ENCODE measurements at regions not wholly inside any gene's neighbourhood (a gene's known extent, or its start where the extent isn't known, plus 50 kb on each side); places are given as distances from the start of the nearest gene placed in this dataset.
A peak's percentile ranks its signal among the peaks of the same experiment; 100 is the strongest.
"Not testable (repeated sequence)": the region's sequence is repeated elsewhere in the genome, so short reads cannot be mapped to it uniquely, and the experiment has no call there.

DNA sequence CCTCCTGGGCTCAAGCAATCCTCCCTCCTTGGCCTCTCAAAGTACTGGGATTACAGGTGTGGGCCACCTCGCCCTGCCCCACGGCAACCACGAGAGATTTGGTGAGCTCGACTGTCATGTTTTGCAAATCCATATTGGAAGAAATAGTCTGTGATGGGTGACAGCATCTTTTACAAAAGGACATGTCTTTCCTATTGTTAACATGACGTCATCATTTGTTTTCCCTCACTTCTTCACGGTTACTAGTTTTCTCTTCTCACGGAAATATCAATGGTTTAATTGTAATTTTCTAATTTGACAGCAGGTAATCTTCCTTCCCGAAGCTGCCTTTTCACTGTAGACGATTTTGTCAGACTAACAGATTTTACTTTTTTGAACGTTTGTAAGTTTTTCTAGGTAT lies 110.8 kb upstream of the GREM2 start:
- DNase-seq, result no peak

DNA sequence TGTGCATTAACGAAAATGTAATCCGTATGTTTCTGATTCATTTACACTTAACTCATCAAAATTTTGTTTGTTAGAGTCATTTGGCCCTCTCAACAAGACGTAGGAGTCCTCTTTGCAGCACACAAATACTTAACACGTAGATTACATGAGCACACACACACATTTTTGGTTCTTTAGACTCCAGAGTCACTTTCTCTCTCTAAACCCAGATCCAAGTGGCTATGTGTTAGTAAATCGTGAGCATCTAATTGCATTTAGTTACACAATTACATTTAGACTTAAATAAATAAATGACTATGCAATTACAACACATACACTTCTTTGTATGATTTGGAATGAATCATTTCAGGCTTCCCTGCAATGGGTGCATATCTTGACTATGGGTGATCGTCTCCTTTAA lies 109.0 kb upstream of the GREM2 start:
- DNase-seq, result no peak

DNA sequence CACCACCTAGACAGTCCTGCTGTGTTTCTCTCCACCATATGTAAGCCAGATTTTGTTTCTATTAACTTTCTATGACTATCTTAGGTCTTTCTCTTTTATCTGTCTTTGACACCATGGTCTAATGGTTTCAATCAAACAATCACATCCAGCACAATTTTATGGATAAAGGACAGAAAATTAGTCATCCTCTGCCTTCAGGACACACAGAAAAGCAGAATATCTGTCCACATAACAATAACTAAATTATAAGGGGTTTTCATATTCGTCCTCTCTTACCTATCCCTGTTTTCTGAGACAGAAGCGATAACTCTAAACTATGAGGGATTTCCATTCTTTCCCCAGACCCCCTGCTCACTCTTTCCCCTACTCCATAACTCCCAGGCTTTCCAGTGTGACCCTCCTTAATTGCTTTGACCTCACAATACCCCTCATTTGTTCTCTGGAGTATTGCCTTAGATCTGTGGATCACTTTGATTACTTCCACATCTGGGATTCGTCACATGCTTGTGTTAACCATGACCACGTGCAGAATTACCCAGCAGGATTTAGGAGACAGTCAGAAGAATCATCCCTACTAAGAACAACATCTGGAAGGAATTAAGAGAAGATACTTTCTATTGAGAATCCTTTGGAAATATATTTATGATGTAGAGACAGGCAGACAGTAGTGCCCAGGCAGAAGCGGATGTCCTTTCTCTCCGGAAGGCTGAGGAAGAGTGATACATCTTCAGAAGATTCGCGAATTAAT lies 108.2 kb upstream of the GREM2 start:
- no peak for DNase-seq

DNA sequence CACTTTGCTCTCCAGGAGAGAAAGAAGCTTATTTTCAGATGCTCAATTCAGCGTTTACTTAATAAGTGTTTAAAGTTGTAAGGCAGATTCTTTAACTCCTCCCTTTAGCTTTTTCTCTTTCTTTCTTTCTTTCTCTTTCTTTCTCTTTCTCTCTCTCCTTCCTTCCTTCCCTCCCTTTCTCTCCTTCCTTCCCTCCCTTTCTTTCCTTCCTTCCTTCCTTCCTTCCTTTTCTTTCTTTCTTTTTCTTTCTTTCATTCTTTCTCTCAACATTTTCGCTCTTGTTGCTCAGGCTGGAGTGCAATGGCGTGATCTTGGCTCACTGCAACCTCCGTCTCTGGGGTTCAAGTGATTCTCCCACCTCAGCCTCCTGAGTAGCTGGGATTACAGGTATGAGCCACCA lies 104.6 kb upstream of the GREM2 start:
- not testable (repeated sequence) for DNase-seq

DNA sequence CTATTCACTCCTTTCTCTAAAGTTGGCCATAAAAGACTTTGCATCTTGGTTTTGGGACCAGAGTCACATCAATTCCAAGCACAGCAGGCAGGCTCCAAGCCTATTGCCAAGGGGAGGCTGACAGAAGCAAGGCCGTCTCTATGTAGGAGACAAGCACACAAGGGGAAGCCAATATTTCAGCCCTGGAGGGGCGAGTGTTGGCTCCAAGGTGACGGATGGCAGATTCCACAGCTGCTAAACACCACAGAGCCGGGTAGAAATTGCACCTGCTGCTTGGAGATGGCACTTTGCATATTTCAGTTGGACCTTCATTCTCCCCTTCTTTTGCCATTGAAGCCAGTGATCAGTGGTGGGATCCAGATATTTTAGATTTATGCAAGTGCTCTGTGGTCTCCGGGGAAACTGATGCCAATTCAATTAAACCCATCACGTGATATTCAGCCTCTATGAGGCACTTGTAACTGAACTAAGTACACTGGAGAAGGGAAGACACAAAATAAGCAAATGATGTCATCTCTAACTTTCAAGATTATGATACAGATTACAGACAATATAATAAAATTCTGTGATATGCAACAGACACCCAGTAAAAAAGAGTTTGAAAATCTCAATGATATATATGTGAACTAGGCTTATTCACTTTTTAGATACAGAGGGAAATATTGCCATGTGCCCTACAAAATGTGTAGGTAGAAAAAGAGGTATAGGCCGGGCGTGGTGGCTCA lies 102.8 kb upstream of the GREM2 start:
- DNase-seq, result no peak

DNA sequence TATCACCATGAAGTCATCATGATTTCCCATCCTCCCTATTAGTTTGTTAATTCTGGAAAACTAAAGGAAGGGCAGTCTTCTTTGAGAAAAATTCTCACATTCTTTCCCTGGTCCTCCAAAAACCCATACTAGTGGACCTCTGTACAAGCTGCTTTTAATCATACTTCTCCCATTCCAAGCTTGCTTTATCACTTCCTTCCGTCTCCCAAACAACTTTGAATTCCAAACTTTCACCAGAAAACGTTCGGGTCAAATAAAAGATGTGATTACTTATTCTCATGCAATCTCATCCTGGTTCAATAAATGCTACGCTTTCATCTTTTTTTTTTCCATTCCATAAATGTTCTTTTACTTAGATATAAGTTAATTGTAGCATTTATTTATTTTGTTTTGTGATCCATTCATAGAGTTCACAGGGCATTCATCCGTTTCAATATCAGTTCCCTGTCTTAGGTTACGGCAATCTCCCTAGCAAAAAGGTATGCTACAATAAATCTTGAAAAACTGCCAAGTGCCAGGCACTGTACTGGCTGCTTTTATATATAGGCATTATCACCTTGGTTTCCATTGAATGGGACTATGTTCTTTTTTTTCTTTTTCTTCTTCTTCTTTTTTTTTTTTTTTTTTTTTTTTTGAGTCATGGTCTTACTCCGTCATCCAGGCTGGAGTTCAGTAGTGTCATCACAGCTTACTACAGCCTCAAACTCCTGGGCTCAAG lies 100.2 kb upstream of the GREM2 start:
- DNase-seq, result no peak

DNA sequence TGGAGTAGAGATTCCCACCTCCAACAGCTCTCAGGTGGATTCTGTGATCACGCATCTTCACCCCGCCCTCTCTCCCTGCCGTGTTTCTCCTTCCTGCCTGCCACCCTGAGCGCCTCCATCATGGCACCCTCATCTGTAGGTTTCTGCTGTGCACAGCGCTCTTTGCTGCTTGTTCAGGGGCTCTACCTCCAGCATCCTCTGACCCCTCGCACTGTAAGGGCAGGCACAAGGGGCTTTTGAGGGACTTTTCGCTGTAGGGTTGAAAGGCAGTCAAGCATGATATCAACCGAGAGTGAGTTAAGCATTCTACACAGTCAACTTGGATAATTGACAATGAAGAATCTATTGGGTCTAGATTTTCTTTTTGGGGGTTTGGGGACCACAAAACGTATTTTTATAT lies 99.1 kb upstream of the GREM2 start:
- DNase-seq, result no peak

DNA sequence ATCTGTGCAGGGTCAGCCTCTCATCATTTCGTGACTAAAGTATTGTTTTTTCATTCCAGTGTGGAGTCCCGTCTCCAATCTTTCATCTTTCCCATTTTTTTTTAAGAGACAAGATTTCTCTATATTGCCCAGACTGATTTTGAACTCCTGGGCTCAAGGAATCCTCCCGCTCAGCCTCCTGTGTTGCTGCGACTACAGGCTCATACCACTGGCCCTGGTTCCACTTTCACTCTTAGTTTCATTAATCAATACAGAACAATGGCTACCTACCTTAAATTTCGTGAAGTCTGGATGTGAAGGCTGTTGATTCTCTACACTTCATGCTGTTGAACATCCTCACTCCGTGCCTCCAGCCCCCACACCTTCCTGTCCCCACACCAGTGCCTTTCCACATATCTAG lies 97.7 kb upstream of the GREM2 start:
- DNase-seq, result no peak

DNA sequence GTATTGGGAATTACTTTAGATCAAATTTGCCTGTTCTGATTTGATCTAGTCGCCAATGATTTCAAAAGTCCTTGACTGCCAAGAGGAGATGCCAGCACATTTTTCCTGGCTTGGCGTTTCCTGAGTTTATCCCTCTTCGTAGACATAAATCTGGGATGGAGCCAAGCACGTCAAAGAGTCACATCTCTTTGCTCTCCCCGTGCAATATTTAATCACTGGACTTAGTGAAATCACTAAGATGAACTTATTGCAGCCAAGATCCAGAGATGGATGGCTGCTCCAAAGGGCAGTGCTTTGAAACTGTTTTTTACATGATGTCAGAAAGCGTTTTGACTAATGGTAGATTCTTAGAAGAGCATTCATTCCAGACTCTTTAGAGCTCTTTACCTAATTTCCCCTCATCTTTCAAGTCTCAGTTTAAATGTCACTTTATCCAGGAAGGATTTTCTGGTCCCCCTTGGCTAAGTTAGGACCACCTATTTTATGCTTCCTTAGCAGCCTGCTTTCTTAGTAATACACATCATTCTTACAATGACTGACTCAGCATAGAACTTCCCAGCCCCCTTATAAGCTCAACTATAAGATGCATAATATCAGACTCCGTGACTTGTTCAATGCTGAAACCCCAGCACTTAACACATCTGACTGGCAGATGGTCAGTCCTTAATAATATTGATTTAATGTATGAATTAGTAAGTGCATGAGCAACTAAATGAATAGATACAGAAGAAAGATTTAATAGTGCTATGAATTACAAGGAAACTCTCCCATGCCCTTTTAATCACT lies 94.4 kb upstream of the GREM2 start:
- no peak for DNase-seq

DNA sequence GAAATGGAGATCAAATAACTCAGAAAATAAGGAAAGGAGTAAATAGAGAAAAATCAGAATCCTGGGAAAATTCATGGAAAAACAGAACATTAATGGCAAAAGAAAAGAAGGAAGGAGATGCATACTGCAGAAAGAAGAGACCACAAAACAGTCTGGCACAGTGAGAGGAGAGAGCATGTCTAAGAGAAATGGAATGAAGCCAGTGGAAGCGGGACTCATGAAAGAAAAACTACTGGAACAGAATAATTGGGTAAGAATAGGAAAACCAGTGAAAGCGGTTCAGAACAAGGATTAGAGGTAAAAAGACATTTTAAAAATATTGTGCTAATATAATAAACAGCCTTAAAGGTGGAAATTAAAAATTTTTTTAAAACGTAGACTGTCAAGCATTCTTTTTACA lies 93.6 kb upstream of the GREM2 start:
- no peak for DNase-seq

DNA sequence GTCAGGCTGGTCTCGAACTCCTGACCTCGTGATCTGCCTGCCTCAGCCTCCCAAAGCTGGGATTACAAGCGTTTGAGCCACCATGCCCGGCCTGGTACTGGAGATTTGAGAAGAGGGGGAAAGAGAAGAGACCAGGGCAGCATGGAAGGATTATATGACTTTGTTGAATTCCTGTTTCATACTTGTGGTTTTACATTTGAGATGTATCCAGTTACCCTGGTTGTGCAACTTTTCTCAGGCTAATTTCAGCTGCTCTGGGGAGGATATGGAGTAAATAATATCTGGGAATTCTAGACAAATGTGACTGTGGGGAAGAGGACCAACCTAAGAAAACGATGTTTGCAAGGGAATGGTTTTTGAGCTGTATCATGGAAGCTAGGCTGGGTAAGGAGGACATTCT lies 89.5 kb upstream of the GREM2 start:
- DNase-seq, result no peak

DNA sequence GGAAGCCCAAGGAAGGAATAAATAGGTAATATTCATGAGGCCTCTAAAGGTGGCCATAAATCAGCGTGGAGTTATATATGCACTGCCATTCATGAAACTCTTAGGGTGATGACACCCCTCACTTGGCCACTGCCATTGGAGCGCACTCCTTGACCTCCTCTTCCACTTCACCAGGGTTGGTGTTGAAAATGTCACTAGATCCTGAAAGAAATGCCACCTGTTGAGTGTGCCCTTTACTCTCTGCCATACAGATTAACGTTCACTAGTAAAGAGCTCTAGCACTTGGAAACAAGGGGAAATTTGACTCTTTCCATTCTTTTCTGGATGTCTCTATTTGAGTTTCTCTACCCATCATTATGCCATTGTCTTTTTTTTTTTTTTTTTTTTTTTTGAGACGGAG lies 83.5 kb upstream of the GREM2 start:
- no peak for DNase-seq

DNA sequence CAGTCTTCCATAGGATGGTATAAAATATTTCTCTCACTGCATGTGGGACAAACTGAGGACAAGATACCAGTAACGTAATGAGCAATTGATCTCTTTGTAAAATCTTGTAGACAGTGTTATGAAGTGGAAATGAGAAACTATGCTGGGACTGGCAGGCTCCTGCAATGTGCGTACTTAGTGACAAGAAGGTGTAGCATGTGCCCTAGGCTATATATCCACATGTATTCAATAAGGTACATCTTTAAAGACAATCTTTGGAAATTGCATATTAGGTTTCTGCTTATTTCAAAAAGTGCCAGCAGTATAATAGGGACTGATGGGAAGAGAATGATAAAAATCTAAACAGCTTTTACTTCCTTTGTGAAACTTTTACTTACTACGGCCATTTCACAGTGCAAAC lies 81.9 kb upstream of the GREM2 start:
- DNase-seq, result no peak

DNA sequence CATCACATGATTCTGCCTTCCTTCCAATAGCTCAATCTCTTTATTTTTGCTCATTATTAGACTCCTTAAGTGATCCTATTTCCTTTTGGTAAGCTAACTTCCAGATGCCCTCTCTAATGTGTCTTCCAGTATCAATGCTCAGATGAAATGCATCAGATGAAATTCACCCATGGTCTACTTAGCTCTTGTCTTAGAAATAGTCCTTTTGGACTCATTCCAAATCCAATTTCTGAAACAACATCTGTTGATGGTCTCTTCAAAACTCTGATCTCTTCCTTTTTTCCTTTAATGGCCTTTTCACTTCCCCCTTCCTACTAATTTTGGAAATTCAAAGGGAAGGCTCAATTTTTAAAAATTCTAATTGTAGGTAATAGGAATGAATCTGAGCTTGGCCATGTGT lies 81.1 kb upstream of the GREM2 start:
- no peak for DNase-seq

DNA sequence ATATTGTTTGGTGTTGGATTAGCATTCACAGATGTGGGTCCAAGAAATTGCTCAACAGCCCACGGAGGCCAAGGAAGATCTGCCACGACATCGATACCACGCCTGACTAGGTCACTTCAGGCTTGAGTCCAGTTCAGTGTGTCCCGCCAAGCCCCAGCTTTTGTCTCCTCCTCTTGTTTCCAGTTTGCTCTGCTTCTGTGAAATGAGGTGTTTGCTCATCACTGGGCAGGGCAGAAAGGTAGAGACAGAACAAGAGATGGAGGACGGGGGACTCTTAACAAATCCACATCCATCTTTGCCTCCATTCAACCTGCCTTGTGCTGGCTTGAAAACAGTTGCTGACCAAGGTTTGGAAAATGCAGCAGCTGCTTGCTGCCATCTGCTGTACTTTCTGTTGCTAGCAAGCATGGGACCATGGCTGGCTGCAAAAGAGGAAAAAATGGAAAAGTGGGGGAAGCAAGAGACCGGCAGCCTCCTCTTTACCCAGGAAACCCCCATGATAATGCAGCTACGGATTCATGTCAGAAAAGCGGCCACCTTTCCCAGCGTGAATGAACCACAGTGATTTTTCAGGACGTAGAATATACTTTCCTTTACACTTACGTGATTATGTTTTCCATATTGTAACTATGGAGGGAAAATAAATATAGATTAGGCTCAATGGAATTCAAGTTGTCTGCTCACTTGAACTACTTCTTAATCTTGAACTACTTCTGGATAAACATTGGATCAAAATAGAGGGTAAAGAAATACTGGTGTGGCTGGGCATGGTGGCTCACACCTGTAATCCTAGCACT lies 80.2 kb upstream of the GREM2 start:
- DNase-seq, result peak in 1 of 2 experiments; percentile 16

DNA sequence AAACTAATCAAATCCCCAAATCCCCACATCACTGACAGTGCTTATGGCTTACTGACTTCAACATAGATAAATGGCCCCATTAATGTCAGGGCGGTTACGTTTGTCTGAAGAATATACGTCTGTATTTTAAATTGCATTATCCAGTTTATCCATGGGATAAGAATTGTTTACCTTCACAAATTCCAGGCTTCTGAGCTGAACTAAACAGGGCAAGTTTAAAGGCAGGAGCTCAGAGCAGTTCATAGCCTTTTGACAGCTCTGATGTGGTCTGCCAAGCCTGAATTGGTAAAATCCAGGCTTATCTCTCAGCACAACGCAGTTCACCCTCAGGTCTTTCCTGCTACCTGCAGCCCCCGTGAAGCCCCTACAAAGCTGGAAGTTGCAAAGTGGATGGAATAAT lies 79.5 kb upstream of the GREM2 start:
- no peak for DNase-seq

DNA sequence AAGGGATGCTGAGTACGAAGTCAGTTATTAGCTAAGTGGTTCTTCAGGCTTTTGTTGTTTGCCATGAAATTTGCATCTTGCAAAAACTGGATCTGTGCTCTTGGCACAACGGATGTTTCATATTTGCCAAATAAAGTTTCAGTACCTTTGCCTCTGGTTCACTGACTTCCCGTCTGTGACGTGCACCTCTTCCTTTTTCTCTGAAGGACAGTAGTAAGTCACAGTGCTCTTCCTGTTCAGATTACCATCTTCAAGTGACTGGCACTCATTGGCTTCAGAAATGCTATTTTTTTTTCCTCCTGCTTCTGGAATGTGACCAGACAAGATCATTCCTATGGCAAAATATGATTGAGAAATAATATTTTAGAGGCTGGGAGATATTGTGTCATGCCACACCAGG lies 75.9 kb upstream of the GREM2 start:
- DNase-seq, result no peak

DNA sequence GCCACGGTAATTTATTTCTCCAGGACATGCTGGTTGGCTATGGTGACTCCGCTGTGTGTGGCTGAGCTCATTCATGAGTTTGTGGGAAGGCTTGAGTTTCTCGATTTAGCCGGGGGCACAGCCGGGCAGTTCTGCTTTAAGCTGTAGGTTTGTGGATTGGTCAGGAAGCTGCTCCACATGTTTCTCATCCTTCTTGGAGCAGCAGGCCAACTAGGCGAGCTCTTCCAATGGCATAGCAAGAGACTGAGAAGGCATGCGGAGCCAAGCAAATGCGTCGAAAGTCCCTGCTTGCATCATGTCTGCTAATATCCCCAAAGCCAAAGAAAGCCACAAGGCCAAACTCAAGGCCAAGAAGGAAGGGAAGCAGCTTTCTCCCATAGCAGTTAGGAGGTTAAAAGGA lies 71.6 kb upstream of the GREM2 start:
- DNase-seq, result no peak

DNA sequence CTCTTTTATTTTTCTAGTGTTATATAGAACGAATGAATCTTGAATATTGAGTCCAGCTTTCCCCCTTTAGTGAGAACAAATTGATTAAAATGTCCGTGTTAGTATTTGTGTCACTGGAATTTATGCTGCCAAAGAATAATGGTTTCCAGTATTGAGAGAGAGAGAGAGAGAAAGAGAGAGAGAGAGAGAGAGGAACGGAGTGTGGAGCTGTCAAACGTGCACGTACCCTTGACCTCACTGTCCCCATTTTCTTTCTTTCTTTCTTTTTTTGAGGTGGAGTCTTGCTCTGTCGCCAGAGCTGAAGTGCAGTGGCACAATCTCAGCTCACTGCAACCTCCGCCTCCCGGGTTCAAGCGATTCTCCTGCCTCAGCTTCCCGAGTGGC lies 70.9 kb upstream of the GREM2 start:
- no peak for DNase-seq

DNA sequence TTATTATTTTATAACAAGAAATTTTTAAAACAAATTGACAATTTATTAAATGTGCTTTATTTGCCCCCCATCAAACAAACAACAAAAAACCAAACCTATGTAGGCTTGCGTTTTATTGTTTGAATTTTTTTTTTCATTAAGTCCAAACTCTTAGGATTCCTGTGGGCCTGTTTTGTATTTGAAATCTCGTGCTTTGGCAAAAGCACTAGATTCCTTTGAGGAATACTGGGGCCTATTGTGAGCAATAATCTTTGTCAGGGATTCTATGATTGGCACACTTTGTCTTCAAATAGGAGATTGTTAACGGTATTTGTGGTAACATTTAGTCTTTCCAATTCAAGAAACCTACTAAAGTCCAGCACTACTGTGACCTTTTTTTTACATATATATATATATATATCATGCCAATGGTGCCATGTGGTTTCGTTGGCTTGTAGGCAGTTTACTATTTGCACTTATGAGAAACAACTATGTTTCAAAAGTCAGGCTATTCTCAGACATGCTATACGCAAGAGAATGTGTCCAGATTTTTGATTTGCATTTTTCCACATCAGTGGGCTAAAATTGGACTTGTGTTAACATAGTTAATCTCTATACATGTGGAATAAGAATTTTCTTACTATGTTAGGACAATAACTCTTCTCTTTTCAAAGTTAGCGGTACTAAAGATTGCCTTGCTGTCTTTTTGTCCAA lies 70.4 kb upstream of the GREM2 start:
- DNase-seq, result no peak

DNA sequence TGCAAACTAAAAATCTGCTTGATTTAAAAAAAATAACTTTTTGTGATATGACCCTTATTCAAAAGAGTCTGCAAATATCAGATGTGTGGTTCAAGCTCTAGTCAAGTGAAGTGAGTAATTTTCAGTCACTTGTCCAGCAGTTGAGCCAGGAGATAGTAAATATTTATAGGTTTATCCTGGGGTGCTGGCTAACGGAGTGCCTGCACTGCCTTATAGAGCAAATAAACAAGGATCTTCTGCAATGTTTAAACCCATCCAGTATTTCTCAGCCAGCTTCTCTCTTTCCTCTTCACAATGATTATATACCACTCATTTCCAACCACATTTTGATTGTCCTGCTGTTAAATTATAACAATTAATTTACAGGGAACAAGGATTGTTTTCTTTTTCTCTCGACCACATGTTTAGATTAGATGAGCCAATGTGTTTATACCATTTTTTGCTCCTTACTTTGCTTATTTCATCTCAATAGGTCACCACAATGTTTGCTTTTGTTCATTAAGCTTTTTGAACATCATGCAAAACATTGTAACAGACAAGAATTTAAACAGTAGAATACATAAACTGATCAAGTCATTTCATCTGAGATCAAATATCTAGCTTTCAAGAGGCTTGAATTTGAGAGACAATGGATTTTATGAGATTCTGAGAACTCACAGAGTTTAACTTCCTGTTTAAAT lies 60.3 kb upstream of the GREM2 start:
- no peak for DNase-seq

Data from activated T-cell treated with anti-CD3 and anti-CD28 coated beads, Interleukin-2, amount 50 U/mL, for 48 hours (primary cell).